GM21526 (cell line): ENCODE measurements at regions not wholly inside any gene's neighbourhood (a gene's known extent, or its start where the extent isn't known, plus 50 kb on each side); places are given as distances from the start of the nearest gene placed in this dataset.
"Not testable (repeated sequence)": the region's sequence is repeated elsewhere in the genome, so short reads cannot be mapped to it uniquely, and the experiment has no call there.

Experiments
- ATAC-seq: cut with Tn5 transposase; IDR thresholded peaks from one replicate; pipeline ENCODE4 v1.9.1; 2021; ENCODE audit warnings: moderate library complexity; ENCODE audit not compliant: unreplicated experiment, low FRiP score

- no peak for ATAC-seq
Observed at GRCh38 chr4:19293080-19293479, 958.6 kb upstream of the SLIT2 start.

GRCh38 chr4:19286924-19287323 is 964.8 kb upstream of the SLIT2 start:
- no peak for ATAC-seq

- ATAC-seq, result no peak
Observed at GRCh38 chr4:19285146-19285545, 966.6 kb upstream of the SLIT2 start.

- no peak for ATAC-seq
Observed at GRCh38 chr4:19278665-19279064, 973.0 kb upstream of the SLIT2 start.

GRCh38 chr4:19266566-19266965 is 985.1 kb upstream of the SLIT2 start:
- no peak for ATAC-seq

- ATAC-seq, result no peak
Observed at GRCh38 chr4:19262467-19262866, 989.2 kb upstream of the SLIT2 start.

GRCh38 chr4:19260346-19260745 is 991.4 kb upstream of the SLIT2 start:
- no peak for ATAC-seq

- ATAC-seq, result no peak
Observed at GRCh38 chr4:19259920-19260319, 991.8 kb upstream of the SLIT2 start.

GRCh38 chr4:19256823-19257222 is 994.9 kb upstream of the SLIT2 start:
- ATAC-seq, result no peak

- ATAC-seq, result no peak
Observed at GRCh38 chr4:19254486-19254885, 997.2 kb upstream of the SLIT2 start.

- ATAC-seq, result no peak
Observed at GRCh38 chr4:19248023-19248422, 1003.7 kb upstream of the SLIT2 start.

GRCh38 chr4:19241895-19242294 is 1009.8 kb upstream of the SLIT2 start:
- ATAC-seq, result no peak

GRCh38 chr4:19239565-19239964 is 1012.1 kb upstream of the SLIT2 start:
- ATAC-seq, result no peak

GRCh38 chr4:19236473-19236872 is 1015.2 kb upstream of the SLIT2 start:
- ATAC-seq, result no peak

GRCh38 chr4:19230906-19231545 is 1020.7 kb upstream of the SLIT2 start:
- ATAC-seq, result no peak

- ATAC-seq, result no peak
Observed at GRCh38 chr4:19227701-19228100, 1024.0 kb upstream of the SLIT2 start.

GRCh38 chr4:19224820-19225219 is 1026.9 kb upstream of the SLIT2 start:
- ATAC-seq, result no peak

- ATAC-seq, result no peak
Observed at GRCh38 chr4:19216476-19216875, 1035.2 kb upstream of the SLIT2 start.

- ATAC-seq, result no peak
Observed at GRCh38 chr4:19214591-19215186, 1037.0 kb upstream of the SLIT2 start.

- no peak for ATAC-seq
Observed at GRCh38 chr4:19213388-19213787, 1038.3 kb upstream of the SLIT2 start.

- ATAC-seq, result no peak
Observed at GRCh38 chr4:19205853-19206252, 1045.9 kb upstream of the SLIT2 start.

- not testable (repeated sequence) for ATAC-seq
Observed at GRCh38 chr4:19197838-19198237, 1053.9 kb upstream of the SLIT2 start.

- ATAC-seq, result no peak
Observed at GRCh38 chr4:19195696-19196095, 1056.0 kb upstream of the SLIT2 start.
